ENCODE measurements at regions not wholly inside any gene's neighbourhood (a gene's known extent, or its start where the extent isn't known, plus 50 kb on each side); places are given as distances from the start of the nearest gene placed in this dataset.

DNA sequence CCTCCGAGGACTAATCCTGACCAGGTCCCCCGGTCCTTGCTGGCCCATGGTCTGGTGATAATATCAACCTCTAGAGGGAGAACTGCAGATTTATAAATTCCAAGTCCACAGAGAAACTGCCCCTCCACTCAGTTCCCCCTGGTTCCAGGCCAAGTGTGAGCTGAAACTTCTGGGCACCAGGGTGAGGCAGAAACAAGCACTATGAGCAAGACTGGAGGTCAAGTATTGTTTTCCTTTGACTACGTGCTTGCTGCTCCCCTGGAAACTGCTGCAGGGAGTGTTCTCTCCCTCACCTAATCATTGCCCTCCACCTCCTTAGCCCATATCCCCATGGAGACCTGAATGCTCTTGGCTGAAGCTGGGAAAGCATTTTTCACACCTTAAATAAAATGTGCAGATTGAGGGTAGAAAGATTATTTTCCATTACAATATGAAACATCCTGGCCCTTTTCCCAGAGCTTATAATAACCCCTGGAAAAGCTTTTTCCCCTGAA, 135.2 kb downstream of the RDH14 start:
- Histone ChIP-seq H3K9me3 (ENCODE audit: control insufficient read depth, insufficient read depth, low read depth, low read length) (no peaks in the 10 kb centered on the region), H3K4me1 (ENCODE audit: control insufficient read depth, insufficient read depth, low read length) (no peaks in the 10 kb centered on the region), H3K27ac (ENCODE audit: extremely low read depth, low read depth, low read length) (no peak overlapping the region), H3K4me3 (ENCODE audit: low read depth, low read length) (no peak overlapping the region), H3K36me3 (ENCODE audit: control insufficient read depth in 2 of 2, insufficient read depth in 1 of 2, low read length in 2 of 2) (no peaks in the 10 kb centered on the region)
- ChIA-PET CTCF (interaction anchor here (0.6 to 2.6 kb wide), 7 partner anchors 10 to 107 kb away, joined by 3 to 7 read pairs (median 3); no protein-coding TSS in a partner anchor), POLR2A (no interaction called here)
- TF ChIP-seq, protein P1, sequence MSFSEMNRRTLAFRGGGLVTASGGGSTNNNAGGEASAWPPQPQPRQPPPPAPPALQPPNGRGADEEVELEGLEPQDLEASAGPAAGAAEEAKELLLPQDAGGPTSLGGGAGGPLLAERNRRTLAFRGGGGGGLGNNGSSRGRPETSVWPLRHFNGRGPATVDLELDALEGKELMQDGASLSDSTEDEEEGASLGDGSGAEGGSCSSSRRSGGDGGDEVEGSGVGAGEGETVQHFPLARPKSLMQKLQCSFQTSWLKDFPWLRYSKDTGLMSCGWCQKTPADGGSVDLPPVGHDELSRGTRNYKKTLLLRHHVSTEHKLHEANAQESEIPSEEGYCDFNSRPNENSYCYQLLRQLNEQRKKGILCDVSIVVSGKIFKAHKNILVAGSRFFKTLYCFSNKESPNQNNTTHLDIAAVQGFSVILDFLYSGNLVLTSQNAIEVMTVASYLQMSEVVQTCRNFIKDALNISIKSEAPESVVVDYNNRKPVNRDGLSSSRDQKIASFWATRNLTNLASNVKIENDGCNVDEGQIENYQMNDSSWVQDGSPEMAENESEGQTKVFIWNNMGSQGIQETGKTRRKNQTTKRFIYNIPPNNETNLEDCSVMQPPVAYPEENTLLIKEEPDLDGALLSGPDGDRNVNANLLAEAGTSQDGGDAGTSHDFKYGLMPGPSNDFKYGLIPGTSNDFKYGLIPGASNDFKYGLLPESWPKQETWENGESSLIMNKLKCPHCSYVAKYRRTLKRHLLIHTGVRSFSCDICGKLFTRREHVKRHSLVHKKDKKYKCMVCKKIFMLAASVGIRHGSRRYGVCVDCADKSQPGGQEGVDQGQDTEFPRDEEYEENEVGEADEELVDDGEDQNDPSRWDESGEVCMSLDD (tag by site-specific recombination; IDR thresholded peaks at IDR 0.05): no peak
- TF ChIP-seq YY2 (tag by site-specific recombination; IDR thresholded peaks at IDR 0.05) (no peak), ZNF221 (tag by site-specific recombination; IDR thresholded peaks at IDR 0.05; ENCODE audit: borderline replicate concordance) (no peak), HOXD13 (CRISPR knock-in tag; IDR thresholded peaks at IDR 0.05; ENCODE audit: borderline replicate concordance) (no peak), HOXA7 (CRISPR knock-in tag; IDR thresholded peaks at IDR 0.05; ENCODE audit: borderline replicate concordance) (no peak), ZNF701 (tag by site-specific recombination; IDR thresholded peaks at IDR 0.05) (no peak), ZNF514 (tag by site-specific recombination; IDR thresholded peaks at IDR 0.05) (no peak), ZNF473 (tag by site-specific recombination; IDR thresholded peaks at IDR 0.05) (no peak)
- TF ChIP-seq, protein P2, sequence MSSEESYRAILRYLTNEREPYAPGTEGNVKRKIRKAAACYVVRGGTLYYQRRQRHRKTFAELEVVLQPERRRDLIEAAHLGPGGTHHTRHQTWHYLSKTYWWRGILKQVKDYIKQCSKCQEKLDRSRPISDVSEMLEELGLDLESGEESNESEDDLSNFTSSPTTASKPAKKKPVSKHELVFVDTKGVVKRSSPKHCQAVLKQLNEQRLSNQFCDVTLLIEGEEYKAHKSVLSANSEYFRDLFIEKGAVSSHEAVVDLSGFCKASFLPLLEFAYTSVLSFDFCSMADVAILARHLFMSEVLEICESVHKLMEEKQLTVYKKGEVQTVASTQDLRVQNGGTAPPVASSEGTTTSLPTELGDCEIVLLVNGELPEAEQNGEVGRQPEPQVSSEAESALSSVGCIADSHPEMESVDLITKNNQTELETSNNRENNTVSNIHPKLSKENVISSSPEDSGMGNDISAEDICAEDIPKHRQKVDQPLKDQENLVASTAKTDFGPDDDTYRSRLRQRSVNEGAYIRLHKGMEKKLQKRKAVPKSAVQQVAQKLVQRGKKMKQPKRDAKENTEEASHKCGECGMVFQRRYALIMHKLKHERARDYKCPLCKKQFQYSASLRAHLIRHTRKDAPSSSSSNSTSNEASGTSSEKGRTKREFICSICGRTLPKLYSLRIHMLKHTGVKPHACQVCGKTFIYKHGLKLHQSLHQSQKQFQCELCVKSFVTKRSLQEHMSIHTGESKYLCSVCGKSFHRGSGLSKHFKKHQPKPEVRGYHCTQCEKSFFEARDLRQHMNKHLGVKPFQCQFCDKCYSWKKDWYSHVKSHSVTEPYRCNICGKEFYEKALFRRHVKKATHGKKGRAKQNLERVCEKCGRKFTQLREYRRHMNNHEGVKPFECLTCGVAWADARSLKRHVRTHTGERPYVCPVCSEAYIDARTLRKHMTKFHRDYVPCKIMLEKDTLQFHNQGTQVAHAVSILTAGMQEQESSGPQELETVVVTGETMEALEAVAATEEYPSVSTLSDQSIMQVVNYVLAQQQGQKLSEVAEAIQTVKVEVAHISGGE (tag by site-specific recombination; conservative IDR thresholded peaks at IDR 0.05; ENCODE audit: low read depth): no peak

DNA sequence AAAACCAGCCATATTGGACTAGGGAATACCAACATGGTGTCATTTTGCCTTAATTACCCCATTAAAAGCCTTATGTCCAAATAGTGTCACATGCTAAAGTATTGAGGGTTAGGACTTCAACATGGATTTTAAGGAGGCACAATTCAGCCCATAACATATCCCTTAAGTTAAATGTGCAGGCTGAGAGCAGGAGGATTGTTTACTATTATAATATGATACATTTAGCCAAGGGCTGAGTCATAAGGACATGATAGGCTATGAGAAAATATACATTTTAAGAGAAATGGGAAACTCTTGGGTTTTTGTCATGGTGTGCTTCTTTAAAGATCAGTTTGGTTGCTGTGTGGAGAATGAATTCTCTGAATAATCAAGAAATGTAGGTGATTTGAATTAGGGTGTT, 136.8 kb downstream of the RDH14 start:
- Histone ChIP-seq H3K4me3 (ENCODE audit: low read depth, low read length) (no peak overlapping the region), H3K9me3 (ENCODE audit: control insufficient read depth, insufficient read depth, low read depth, low read length) (no peaks in the 10 kb centered on the region), H3K27ac (ENCODE audit: extremely low read depth, low read depth, low read length) (no peak overlapping the region), H3K36me3 (ENCODE audit: control insufficient read depth in 2 of 2, insufficient read depth in 1 of 2, low read length in 2 of 2) (no peaks in the 10 kb centered on the region), H3K4me1 (ENCODE audit: control insufficient read depth, insufficient read depth, low read length) (no peaks in the 10 kb centered on the region)
- CTCF ChIA-PET: interaction anchor here (1.7 to 2.6 kb wide), 2 partner anchors 8 to 13 kb away, joined by 3 to 7 read pairs; no protein-coding TSS in a partner anchor
- POLR2A ChIA-PET: no interaction called here
- TF ChIP-seq, protein P3, sequence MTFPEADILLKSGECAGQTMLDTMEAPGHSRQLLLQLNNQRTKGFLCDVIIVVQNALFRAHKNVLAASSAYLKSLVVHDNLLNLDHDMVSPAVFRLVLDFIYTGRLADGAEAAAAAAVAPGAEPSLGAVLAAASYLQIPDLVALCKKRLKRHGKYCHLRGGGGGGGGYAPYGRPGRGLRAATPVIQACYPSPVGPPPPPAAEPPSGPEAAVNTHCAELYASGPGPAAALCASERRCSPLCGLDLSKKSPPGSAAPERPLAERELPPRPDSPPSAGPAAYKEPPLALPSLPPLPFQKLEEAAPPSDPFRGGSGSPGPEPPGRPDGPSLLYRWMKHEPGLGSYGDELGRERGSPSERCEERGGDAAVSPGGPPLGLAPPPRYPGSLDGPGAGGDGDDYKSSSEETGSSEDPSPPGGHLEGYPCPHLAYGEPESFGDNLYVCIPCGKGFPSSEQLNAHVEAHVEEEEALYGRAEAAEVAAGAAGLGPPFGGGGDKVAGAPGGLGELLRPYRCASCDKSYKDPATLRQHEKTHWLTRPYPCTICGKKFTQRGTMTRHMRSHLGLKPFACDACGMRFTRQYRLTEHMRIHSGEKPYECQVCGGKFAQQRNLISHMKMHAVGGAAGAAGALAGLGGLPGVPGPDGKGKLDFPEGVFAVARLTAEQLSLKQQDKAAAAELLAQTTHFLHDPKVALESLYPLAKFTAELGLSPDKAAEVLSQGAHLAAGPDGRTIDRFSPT (tag by site-specific recombination; IDR thresholded peaks at IDR 0.05): no peak
- TF ChIP-seq TRIM28 (IDR thresholded peaks at IDR 0.05; ENCODE audit: borderline replicate concordance, low read length): no peak

DNA sequence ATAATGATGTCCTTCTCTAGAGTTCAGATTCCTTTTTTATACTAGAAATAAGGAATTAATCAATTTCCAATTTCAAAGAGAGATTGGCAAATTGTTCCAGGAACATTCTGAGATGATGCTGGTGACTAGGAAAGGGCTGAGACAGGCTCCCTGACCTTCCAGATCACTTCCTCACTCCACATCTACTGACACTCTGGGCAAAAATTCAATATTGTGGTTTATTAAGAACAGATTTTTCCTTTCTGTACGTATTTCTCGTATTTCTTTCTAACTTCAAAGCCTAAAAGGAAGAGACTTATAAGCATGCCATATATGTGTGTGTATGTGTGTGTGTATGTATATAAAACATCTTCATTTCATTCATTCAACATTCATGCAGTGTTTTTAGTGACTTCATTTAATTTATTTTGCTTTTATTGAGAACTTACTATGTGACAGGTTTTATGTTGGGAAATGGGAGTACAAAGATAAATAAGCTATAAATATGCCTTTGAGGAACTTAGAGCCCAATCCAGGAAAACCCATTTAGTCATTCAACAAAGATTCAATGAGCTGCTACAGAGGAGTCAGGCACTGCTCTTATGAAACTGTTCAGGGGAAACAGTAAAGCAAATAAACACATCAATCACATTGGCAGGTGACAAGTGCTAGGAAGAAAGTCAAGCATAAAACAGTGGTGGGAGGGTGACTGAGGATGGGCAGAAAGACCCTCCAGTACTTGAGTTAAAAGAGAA, 137.9 kb downstream of the RDH14 start:
- CTCF ChIA-PET: interaction anchor here (0.5 to 0.6 kb wide), 2 partner anchors 27 to 327 kb away, joined by 3 read pairs; no protein-coding TSS in a partner anchor
- Histone ChIP-seq H3K36me3 (ENCODE audit: control insufficient read depth in 2 of 2, insufficient read depth in 1 of 2, low read length in 2 of 2) (no peaks in the 10 kb centered on the region), H3K27ac (ENCODE audit: extremely low read depth, low read depth, low read length) (no peak overlapping the region), H3K4me3 (ENCODE audit: low read depth, low read length) (no peak overlapping the region), H3K9me3 (ENCODE audit: control insufficient read depth, insufficient read depth, low read depth, low read length) (no peaks in the 10 kb centered on the region), H3K4me1 (ENCODE audit: control insufficient read depth, insufficient read depth, low read length) (no peaks in the 10 kb centered on the region)
- TF ChIP-seq, protein P4, sequence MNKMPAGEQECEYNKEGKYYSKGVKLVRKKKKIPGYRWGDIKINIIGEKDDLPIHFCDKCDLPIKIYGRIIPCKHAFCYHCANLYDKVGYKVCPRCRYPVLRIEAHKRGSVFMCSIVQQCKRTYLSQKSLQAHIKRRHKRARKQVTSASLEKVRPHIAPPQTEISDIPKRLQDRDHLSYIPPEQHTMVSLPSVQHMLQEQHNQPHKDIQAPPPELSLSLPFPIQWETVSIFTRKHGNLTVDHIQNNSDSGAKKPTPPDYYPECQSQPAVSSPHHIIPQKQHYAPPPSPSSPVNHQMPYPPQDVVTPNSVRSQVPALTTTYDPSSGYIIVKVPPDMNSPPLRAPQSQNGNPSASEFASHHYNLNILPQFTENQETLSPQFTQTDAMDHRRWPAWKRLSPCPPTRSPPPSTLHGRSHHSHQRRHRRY (tag by site-specific recombination; IDR thresholded peaks at IDR 0.05): no peak
- TF ChIP-seq ZNF175 (tag by site-specific recombination; IDR thresholded peaks at IDR 0.05) (no peak), GLIS1 (tag by site-specific recombination; IDR thresholded peaks at IDR 0.05) (no peak)
- TF ChIP-seq, protein P5, sequence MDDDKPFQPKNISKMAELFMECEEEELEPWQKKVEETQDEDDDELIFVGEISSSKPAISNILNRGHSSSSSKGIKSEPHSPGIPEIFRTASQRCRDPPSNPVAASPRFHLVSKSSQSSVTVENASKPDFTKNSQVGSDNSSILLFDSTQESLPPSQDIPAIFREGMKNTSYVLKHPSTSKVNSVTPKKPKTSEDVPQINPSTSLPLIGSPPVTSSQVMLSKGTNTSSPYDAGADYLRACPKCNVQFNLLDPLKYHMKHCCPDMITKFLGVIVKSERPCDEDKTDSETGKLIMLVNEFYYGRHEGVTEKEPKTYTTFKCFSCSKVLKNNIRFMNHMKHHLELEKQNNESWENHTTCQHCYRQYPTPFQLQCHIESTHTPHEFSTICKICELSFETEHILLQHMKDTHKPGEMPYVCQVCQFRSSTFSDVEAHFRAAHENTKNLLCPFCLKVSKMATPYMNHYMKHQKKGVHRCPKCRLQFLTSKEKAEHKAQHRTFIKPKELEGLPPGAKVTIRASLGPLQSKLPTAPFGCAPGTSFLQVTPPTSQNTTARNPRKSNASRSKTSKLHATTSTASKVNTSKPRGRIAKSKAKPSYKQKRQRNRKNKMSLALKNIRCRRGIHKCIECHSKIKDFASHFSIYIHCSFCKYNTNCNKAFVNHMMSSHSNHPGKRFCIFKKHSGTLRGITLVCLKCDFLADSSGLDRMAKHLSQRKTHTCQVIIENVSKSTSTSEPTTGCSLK (tag by site-specific recombination; IDR thresholded peaks at IDR 0.05): no peak
- POLR2A ChIA-PET: no interaction called here

All from HEK293 (cell line).